ENCODE measurements at regions not wholly inside any gene's neighbourhood (a gene's known extent, or its start where the extent isn't known, plus 50 kb on each side); places are given as distances from the start of the nearest gene placed in this dataset.
"Not testable (repeated sequence)": the region's sequence is repeated elsewhere in the genome, so short reads cannot be mapped to it uniquely, and the experiment has no call there.

GRCh38 chr5:17413691-17414090 lies 84.3 kb upstream of the TAF11L2 start:
- Mint-ChIP-seq H3K4me1 (peaks cover 15% of the 10 kb centered on the region), H3K27me3 (ENCODE audit: low read depth) (peaks cover 3% of the 10 kb centered on the region), H3K4me3 (no peak overlapping the region), H3K9me3 (no peaks in the 10 kb centered on the region), H3K36me3 (ENCODE audit: low read depth) (no peaks in the 10 kb centered on the region), H3K27ac (peak overlapping the region in 1 of 3 experiments; percentile 22)
- TF ChIP-seq CTCF (IDR thresholded peaks at IDR 0.05; ENCODE audit: unreplicated experiment in 3 of 3), result no peak

GRCh38 chr5:17415321-17415758 lies 82.7 kb upstream of the TAF11L2 start:
- Mint-ChIP-seq H3K36me3 (ENCODE audit: low read depth) (no peaks in the 10 kb centered on the region), H3K27me3 (ENCODE audit: low read depth) (peaks cover 9% of the 10 kb centered on the region)

GRCh38 chr5:17416374-17416773 lies 81.7 kb upstream of the TAF11L2 start:
- H3K27ac Mint-ChIP-seq; H3K4me3 Mint-ChIP-seq; H3K36me3 Mint-ChIP-seq (ENCODE audit: low read depth); H3K27me3 Mint-ChIP-seq (ENCODE audit: low read depth); H3K9me3 Mint-ChIP-seq: not testable (repeated sequence)
- peaks cover 13% of the 10 kb centered on the region for H3K4me1 Mint-ChIP-seq

More at GRCh38 chr5:17415321-17415758, 82.7 kb upstream of the TAF11L2 start:
- Mint-ChIP-seq H3K4me3 (no peak overlapping the region), H3K4me1 (peaks cover 15% of the 10 kb centered on the region), H3K9me3 (no peaks in the 10 kb centered on the region), H3K27ac (peak overlapping the region in 2 of 3 experiments; percentile 22 to 60)
- no peak for TF ChIP-seq CTCF (IDR thresholded peaks at IDR 0.05; ENCODE audit: unreplicated experiment in 3 of 3)

DNA sequence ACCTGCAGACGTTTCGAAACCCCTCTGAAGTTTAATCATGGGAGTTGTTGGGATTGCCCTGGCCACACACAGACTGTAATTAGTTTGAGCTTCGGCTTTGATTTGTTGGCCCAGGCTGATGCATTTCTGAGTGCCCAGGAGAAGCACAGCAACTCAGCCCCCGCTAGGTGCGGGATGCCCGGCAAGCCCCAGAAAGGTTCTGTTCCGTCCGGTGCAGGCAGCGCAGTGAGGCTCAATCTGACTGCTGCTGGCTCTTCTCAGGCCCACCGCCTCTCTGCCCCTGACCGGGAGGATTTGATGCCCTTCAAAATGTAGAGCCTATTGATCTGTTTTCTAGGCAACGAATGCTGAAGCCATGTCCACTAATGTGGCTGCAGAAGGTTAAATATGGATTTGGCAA lies 73.4 kb upstream of the TAF11L2 start:
- no peaks in the 10 kb centered on the region for H3K36me3 Mint-ChIP-seq (ENCODE audit: low read depth)
- H3K27ac Mint-ChIP-seq, result no peak overlapping the region
- H3K4me3 Mint-ChIP-seq, result no peak overlapping the region
- H3K4me1 Mint-ChIP-seq, result peaks cover 48% of the 10 kb centered on the region
- TF ChIP-seq CTCF (IDR thresholded peaks at IDR 0.05; ENCODE audit: unreplicated experiment in 3 of 3), result no peak
- H3K27me3 Mint-ChIP-seq (ENCODE audit: low read depth), result peaks cover 12% of the 10 kb centered on the region
- no peaks in the 10 kb centered on the region for H3K9me3 Mint-ChIP-seq

DNA sequence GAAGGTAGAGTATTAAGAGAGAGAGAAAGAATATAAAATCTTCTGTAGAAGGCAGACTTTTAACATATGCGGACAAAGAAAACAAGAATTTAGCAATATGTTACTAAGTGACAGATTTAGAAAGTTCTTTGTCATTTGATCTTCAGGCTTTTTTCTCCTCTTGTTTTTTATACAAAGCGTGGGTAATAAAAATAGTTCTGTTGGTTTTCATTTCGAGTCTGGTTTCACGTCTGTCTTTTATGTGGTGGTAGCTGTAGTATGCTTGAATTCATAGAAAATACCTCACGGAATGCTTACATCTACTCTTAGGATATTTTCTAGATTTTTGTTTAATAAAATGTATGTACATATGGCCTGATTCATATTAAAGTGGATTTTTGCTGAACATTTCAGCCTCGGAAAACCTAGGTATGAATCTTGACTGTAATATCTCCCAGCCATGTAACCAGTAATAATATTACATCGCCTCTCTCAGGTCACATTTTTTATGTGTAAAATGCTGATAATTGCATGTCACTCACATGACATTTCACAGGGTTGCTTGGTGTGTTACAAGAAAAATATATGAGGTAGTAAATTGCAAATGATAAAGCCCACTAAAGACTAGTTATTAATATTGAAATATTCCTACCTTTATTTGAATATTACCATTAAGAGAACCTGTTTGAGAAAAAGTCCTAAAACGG lies 72.5 kb upstream of the TAF11L2 start:
- H3K27me3 Mint-ChIP-seq (ENCODE audit: low read depth), result peaks cover 10% of the 10 kb centered on the region
- H3K4me3 Mint-ChIP-seq, result no peak overlapping the region
- no peaks in the 10 kb centered on the region for H3K9me3 Mint-ChIP-seq
- TF ChIP-seq CTCF (IDR thresholded peaks at IDR 0.05; ENCODE audit: unreplicated experiment in 3 of 3), result no peak
- H3K4me1 Mint-ChIP-seq, result peaks cover 48% of the 10 kb centered on the region
- H3K27ac Mint-ChIP-seq, result no peak overlapping the region
- H3K36me3 Mint-ChIP-seq (ENCODE audit: low read depth), result no peaks in the 10 kb centered on the region

DNA sequence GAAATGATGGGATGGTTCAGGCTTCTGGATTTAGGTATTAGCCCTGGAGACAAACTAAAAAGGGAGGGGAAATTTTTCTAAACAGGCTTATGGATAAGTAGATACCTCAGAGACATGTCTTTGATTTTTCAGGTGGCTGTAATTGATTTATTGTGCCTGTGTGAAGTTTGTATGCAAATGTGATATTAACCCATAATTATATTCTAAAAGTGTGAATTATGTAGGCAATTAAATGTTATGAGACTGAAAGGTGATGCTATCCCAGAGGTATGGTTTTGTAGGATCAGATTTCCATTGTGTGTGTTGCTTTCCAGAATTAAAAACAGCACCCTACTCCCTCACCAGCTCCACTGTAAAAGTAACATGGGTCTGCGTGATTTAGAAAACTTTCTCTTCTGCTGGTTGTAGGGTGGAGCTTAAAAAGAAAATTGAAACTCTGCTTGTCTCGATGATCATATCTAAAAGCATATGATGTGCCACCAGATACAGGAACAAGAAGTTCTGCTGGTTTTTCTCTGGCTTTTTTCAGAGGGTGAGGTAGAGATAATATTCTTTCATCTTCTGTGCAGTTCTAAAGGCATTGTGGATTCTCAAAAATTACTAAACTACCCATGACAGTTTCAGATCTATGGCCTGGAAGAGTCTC lies 71.8 kb upstream of the TAF11L2 start:
- no peak overlapping the region for H3K27ac Mint-ChIP-seq
- H3K9me3 Mint-ChIP-seq, result no peaks in the 10 kb centered on the region
- H3K4me3 Mint-ChIP-seq, result no peak overlapping the region
- peaks cover 10% of the 10 kb centered on the region for H3K27me3 Mint-ChIP-seq (ENCODE audit: low read depth)
- no peak for TF ChIP-seq CTCF (IDR thresholded peaks at IDR 0.05; ENCODE audit: unreplicated experiment in 3 of 3)
- H3K36me3 Mint-ChIP-seq (ENCODE audit: low read depth), result no peaks in the 10 kb centered on the region
- H3K4me1 Mint-ChIP-seq, result peaks cover 48% of the 10 kb centered on the region

Data from nephron (organoid).